GM12872 (cell line): ENCODE measurements at regions not wholly inside any gene's neighbourhood (a gene's known extent, or its start where the extent isn't known, plus 50 kb on each side); places are given as distances from the start of the nearest gene placed in this dataset.

Experiments
- TF ChIP-seq, protein P1 (sequence below): IDR thresholded peaks from 3 replicates; pipeline ENCODE4 v1.5.1; 2011; ENCODE audit warnings: low read depth, mild to moderate bottlenecking, low read length, moderate library complexity; ENCODE audit not compliant: insufficient read depth

- TF ChIP-seq, protein P1, sequence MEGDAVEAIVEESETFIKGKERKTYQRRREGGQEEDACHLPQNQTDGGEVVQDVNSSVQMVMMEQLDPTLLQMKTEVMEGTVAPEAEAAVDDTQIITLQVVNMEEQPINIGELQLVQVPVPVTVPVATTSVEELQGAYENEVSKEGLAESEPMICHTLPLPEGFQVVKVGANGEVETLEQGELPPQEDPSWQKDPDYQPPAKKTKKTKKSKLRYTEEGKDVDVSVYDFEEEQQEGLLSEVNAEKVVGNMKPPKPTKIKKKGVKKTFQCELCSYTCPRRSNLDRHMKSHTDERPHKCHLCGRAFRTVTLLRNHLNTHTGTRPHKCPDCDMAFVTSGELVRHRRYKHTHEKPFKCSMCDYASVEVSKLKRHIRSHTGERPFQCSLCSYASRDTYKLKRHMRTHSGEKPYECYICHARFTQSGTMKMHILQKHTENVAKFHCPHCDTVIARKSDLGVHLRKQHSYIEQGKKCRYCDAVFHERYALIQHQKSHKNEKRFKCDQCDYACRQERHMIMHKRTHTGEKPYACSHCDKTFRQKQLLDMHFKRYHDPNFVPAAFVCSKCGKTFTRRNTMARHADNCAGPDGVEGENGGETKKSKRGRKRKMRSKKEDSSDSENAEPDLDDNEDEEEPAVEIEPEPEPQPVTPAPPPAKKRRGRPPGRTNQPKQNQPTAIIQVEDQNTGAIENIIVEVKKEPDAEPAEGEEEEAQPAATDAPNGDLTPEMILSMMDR = no peak
These were observed 1234.8 kb upstream of the C9orf72 start for GRCh38 chr9:28808042-28808441.

- TF ChIP-seq, protein P1 = no peak
These were observed 1237.3 kb upstream of the C9orf72 start for GRCh38 chr9:28810388-28811075.

DNA sequence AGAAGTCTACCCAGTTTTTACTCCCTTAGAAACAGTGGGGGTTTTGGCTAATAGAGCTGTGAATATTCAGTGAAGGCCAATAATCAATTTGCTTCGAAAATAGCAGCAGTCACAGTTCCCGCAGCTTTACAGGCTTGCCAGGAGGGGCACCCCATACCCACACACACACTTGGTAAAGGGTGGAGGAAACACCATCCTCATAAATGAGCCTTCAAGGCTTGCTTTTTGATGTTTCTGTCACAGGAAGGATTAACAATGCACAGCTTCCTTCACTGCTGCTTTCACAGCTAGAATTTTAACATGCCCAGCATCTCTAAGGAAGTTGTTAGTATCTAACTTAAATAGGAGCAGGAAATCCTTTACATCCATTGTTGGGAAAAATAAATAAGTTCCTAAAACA, 1247.5 kb upstream of the C9orf72 start:
- TF ChIP-seq, protein P1 = no peak

- TF ChIP-seq, protein P1 = no peak
These were observed 1248.0 kb upstream of the C9orf72 start for GRCh38 chr9:28821240-28821639.

- TF ChIP-seq, protein P1 = no peak
These were observed 1251.2 kb upstream of the C9orf72 start for GRCh38 chr9:28824432-28824963.

DNA sequence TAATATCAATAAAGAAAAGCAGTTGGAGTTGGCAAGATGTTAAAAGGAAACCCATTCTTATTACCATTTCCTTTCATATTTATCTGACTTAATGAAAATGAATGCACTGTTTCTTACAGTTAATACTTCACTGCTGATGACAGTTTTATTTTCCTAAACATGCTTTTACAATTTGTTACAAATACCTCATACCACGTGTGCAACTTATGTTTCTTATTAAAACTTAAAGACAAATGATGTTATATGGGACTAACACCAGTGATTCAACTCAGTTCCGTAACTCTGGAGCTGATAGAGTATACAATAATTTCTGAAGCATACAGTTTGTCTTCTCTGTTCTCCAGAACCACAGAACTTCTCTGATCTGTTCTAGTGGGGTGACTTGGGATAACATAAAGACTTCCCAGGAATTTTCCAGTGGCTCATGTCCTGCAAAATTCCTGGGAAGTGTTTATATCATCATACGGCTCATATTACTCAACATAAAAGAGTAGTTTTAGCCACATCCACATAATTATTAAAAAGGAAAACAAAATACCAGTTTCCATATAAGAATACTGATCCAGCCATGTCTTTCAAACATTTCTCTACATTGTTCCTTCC, 1259.0 kb upstream of the C9orf72 start:
- TF ChIP-seq, protein P1 = no peak

DNA sequence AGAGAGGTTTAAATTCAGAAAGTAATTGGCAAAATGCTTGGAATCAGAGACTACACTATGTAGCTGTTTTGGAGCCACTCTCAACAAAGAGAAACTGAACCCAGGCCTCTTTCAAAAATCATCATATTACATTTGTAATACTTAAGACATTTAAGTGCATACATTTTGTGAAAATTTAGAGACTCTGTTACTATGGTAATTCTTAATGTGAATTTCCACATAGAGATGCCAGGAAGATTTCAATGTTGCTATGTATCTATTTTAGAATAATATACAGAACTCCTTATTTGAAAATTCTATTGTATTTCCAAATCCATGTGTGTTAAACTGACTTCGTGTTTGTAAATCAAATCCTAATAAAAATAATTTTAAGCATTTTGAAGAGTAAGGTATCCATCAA, 1260.9 kb upstream of the C9orf72 start:
- TF ChIP-seq, protein P1 = no peak
